OCI-LY1 (cell line): ENCODE measurements at regions not wholly inside any gene's neighbourhood (a gene's known extent, or its start where the extent isn't known, plus 50 kb on each side); places are given as distances from the start of the nearest gene placed in this dataset.

ENCODE experiments used
- EZH2 ChIP-seq: fragments of 200-600 bp; sonication (generic), shearing (Covaris generic); IDR thresholded peaks from 2 replicates; pipeline ENCODE4 v1.8.0; 2017; ENCODE audit warnings: borderline replicate concordance, mixed run types, mild to moderate bottlenecking, antibody characterized with exemption, low read length, moderate library complexity, mixed read lengths
- TF ChIP-seq, protein P1 (sequence below): fragments of 200-600 bp; sonication (generic), shearing (Covaris generic); IDR thresholded peaks from 2 replicates; pipeline ENCODE4 v1.5.1; 2017; ENCODE audit warnings: mild to moderate bottlenecking, antibody characterized with exemption, low read length, moderate library complexity, mixed read lengths

- no peak for TF ChIP-seq EZH2
- TF ChIP-seq, protein P1, sequence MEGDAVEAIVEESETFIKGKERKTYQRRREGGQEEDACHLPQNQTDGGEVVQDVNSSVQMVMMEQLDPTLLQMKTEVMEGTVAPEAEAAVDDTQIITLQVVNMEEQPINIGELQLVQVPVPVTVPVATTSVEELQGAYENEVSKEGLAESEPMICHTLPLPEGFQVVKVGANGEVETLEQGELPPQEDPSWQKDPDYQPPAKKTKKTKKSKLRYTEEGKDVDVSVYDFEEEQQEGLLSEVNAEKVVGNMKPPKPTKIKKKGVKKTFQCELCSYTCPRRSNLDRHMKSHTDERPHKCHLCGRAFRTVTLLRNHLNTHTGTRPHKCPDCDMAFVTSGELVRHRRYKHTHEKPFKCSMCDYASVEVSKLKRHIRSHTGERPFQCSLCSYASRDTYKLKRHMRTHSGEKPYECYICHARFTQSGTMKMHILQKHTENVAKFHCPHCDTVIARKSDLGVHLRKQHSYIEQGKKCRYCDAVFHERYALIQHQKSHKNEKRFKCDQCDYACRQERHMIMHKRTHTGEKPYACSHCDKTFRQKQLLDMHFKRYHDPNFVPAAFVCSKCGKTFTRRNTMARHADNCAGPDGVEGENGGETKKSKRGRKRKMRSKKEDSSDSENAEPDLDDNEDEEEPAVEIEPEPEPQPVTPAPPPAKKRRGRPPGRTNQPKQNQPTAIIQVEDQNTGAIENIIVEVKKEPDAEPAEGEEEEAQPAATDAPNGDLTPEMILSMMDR, result no peak
Measured at GRCh38 chr20:10921491-10922010, 247.8 kb upstream of the JAG1 start.
